HG03097 (cell line): ENCODE measurements at regions not wholly inside any gene's neighbourhood (a gene's known extent, or its start where the extent isn't known, plus 50 kb on each side); places are given as distances from the start of the nearest gene placed in this dataset.
"Not testable (repeated sequence)": the region's sequence is repeated elsewhere in the genome, so short reads cannot be mapped to it uniquely, and the experiment has no call there.

Experiments
- ATAC-seq: cut with Tn5 transposase; IDR thresholded peaks from one replicate; pipeline ENCODE4 v1.9.1; 2021; ENCODE audit not compliant: unreplicated experiment, low FRiP score

GRCh38 chr21:17045214-17045853, 467.5 kb upstream of the CXADR start:
- no peak for ATAC-seq

- no peak for ATAC-seq
Observed at GRCh38 chr21:17048974-17049373, 463.9 kb upstream of the CXADR start.

GRCh38 chr21:17050156-17050555, 462.7 kb upstream of the CXADR start:
- ATAC-seq: no peak

- no peak for ATAC-seq
Observed at GRCh38 chr21:17050646-17051045, 462.2 kb upstream of the CXADR start.

- ATAC-seq: no peak
Observed at GRCh38 chr21:17051054-17051453, 461.8 kb upstream of the CXADR start.

GRCh38 chr21:17053321-17053720, 459.5 kb upstream of the CXADR start:
- no peak for ATAC-seq

GRCh38 chr21:17059936-17060335, 452.9 kb upstream of the CXADR start:
- ATAC-seq: no peak

GRCh38 chr21:17066006-17066405, 446.8 kb upstream of the CXADR start:
- ATAC-seq: no peak

GRCh38 chr21:17071093-17071492, 441.8 kb upstream of the CXADR start:
- ATAC-seq: no peak

- no peak for ATAC-seq
Observed at GRCh38 chr21:17081193-17081592, 431.6 kb upstream of the CXADR start.

GRCh38 chr21:17082843-17083483, 429.9 kb upstream of the CXADR start:
- no peak for ATAC-seq

GRCh38 chr21:17085707-17086106, 427.1 kb upstream of the CXADR start:
- ATAC-seq: no peak

- ATAC-seq: no peak
Observed at GRCh38 chr21:17088500-17088899, 424.3 kb upstream of the CXADR start.

GRCh38 chr21:17089091-17089491, 423.8 kb upstream of the CXADR start:
- ATAC-seq: no peak

GRCh38 chr21:17101696-17102095, 411.1 kb upstream of the CXADR start:
- no peak for ATAC-seq

- no peak for ATAC-seq
Observed at GRCh38 chr21:17105932-17106331, 406.9 kb upstream of the CXADR start.

- ATAC-seq: no peak
Observed at GRCh38 chr21:17114045-17114444, 398.8 kb upstream of the CXADR start.

- ATAC-seq: no peak
Observed at GRCh38 chr21:17118638-17119384, 394.0 kb upstream of the CXADR start.

GRCh38 chr21:17119466-17120297, 393.2 kb upstream of the CXADR start:
- ATAC-seq: no peak

- not testable (repeated sequence) for ATAC-seq
Observed at GRCh38 chr21:17127395-17127794, 385.4 kb upstream of the CXADR start.

GRCh38 chr21:17128132-17128531, 384.7 kb upstream of the CXADR start:
- no peak for ATAC-seq
